Cardiac muscle cell (in vitro differentiated cells and primary cell): ENCODE measurements at regions not wholly inside any gene's neighbourhood (a gene's known extent, or its start where the extent isn't known, plus 50 kb on each side); places are given as distances from the start of the nearest gene placed in this dataset.
A peak's percentile ranks its signal among the peaks of the same experiment; 100 is the strongest.
"Not testable (repeated sequence)": the region's sequence is repeated elsewhere in the genome, so short reads cannot be mapped to it uniquely, and the experiment has no call there.

Source experiments
- DNase-seq, 2 donors: peaks; one replicate each; pipeline versions ENCODE4 v3.0.0 to v3.0.0-alpha.2; 2010 to 2017; ENCODE audit warnings: low read depth in 1 of 2, low spot score in 1 of 2
- H3K27ac ChIP-seq: fragments of 200-600 bp; sonication (generic); 2 replicates; pipeline ENCODE4 v1.5.1; 2016
- H3K27me3 ChIP-seq: fragments of 200-600 bp; sonication (generic); 2 replicates; pipeline ENCODE4 v1.6.0; 2016; ENCODE audit warnings: control low read depth
- H3K36me3 ChIP-seq: fragments of 200-600 bp; sonication (generic); 2 replicates; pipeline ENCODE4 v1.5.1; 2016; ENCODE audit warnings: control low read depth
- H3K4me1 ChIP-seq: fragments of 200-600 bp; sonication (generic); 2 replicates; pipeline ENCODE4 v1.8.1; 2017; ENCODE audit warnings: low read depth, mild to moderate bottlenecking, mixed run types
- H3K4me3 ChIP-seq: fragments of 200-600 bp; sonication (generic); 2 replicates; pipeline ENCODE4 v1.5.1; 2016; ENCODE audit warnings: mild to moderate bottlenecking
- H3K9me3 ChIP-seq: fragments of 200-600 bp; sonication (generic); 2 replicates; pipeline ENCODE4 v1.5.1; 2017; ENCODE audit warnings: low read depth, mild to moderate bottlenecking, control low read depth
- TF ChIP-seq, protein P1 (sequence below): IDR thresholded peaks from 2 replicates; pipeline ENCODE4 v1.5.1; 2012; ENCODE audit warnings: low read depth, mild to moderate bottlenecking, low read length

DNA sequence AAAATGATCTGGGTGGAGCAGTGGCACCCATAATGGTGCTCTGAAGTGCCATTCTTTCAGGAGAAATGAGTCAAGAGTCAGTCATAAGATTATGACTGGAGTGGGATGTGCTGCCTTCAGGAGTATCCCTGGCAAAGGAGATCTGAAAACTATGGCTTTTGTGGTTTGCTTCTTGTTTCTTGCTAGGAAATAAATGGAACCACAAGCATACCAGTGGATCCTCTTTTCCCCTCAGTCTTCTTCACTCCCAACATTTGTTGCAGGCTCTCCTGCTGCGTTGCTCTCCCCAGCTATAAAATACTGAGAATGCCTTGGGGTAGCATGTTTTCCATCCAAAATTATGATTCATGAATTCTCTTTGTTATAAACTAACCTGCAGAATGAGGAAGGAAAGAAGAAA lies 199.1 kb downstream of the NNT start:
- DNase-seq = peak in 1 of 2 donors; percentile 2
- no peaks in the 10 kb centered on the region for H3K9me3 ChIP-seq
- no peak overlapping the region for H3K4me3 ChIP-seq
- H3K4me1 ChIP-seq = no peaks in the 10 kb centered on the region
- H3K27ac ChIP-seq = no peak overlapping the region
- no peaks in the 10 kb centered on the region for H3K36me3 ChIP-seq
- no peaks in the 10 kb centered on the region for H3K27me3 ChIP-seq
- TF ChIP-seq, protein P1, sequence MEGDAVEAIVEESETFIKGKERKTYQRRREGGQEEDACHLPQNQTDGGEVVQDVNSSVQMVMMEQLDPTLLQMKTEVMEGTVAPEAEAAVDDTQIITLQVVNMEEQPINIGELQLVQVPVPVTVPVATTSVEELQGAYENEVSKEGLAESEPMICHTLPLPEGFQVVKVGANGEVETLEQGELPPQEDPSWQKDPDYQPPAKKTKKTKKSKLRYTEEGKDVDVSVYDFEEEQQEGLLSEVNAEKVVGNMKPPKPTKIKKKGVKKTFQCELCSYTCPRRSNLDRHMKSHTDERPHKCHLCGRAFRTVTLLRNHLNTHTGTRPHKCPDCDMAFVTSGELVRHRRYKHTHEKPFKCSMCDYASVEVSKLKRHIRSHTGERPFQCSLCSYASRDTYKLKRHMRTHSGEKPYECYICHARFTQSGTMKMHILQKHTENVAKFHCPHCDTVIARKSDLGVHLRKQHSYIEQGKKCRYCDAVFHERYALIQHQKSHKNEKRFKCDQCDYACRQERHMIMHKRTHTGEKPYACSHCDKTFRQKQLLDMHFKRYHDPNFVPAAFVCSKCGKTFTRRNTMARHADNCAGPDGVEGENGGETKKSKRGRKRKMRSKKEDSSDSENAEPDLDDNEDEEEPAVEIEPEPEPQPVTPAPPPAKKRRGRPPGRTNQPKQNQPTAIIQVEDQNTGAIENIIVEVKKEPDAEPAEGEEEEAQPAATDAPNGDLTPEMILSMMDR = no peak

DNA sequence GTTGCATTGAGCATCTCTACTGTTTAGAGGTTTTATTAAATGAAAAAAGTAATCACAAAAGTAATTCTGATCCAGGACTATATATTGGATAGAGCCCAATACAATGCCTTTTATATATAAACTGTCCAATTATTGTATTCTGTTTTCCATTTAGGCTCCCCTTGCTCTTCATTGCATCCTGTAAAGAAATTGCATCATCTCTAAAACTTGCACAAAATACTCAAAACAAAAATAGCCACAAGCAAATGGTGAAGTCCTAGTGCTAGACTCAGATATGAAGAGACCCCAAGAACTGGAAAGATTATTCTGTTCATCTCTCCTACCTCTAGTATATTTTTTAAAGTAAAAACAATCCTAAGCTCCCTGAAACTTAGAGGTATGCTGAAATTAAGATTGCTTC lies 195.8 kb downstream of the NNT start:
- TF ChIP-seq, protein P1 = no peak
- H3K4me3 ChIP-seq = no peak overlapping the region
- H3K9me3 ChIP-seq = no peaks in the 10 kb centered on the region
- H3K27me3 ChIP-seq = no peaks in the 10 kb centered on the region
- H3K27ac ChIP-seq = no peak overlapping the region
- no peaks in the 10 kb centered on the region for H3K36me3 ChIP-seq
- H3K4me1 ChIP-seq = no peaks in the 10 kb centered on the region
- no peak for DNase-seq

DNA sequence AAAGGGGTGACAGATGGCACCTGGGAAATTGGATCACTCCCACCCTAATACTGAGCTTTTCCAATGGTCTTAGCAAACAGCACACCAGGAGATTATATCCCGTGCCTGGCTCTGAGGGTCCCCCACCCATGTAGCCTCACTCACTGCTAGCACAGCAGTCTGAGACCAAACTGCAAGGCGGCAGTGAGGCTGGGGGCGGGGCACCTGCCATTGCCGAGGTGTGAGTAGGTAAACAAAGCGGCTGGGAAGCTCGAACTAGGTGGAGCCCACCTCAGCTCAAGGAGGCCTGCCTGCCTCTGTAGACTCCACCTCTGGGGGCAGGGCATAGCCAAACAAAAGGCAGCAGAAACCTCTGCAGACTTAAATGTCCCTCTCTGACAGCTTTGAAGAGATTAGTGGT lies 188.9 kb downstream of the NNT start:
- H3K27me3 ChIP-seq, DNase-seq, H3K4me3 ChIP-seq: not testable (repeated sequence)

GRCh38 chr5:43785198-43785597 lies 182.2 kb downstream of the NNT start:
- Histone ChIP-seq H3K4me1 (no peaks in the 10 kb centered on the region), H3K4me3 (no peak overlapping the region), H3K27me3 (no peaks in the 10 kb centered on the region), H3K27ac (no peak overlapping the region), H3K36me3 (no peaks in the 10 kb centered on the region), H3K9me3 (no peaks in the 10 kb centered on the region)
- TF ChIP-seq, protein P1 = no peak
- no peak for DNase-seq

More for the DNA sequence above, 188.9 kb downstream of the NNT start:
- not testable (repeated sequence) for H3K4me1 ChIP-seq, H3K27ac ChIP-seq, H3K9me3 ChIP-seq, H3K36me3 ChIP-seq

- peak in 1 of 2 donors; percentile 26 for DNase-seq
- H3K27ac ChIP-seq = no peak overlapping the region
- no peaks in the 10 kb centered on the region for H3K4me1 ChIP-seq
Measured at GRCh38 chr5:43780586-43780985, 177.6 kb downstream of the NNT start.

GRCh38 chr5:43774881-43775399 lies 172.0 kb downstream of the NNT start:
- Histone ChIP-seq H3K4me1 (peaks cover 6% of the 10 kb centered on the region), H3K36me3 (no peaks in the 10 kb centered on the region), H3K9me3 (no peaks in the 10 kb centered on the region), H3K27ac (no peak overlapping the region), H3K4me3 (no peak overlapping the region), H3K27me3 (no peaks in the 10 kb centered on the region)
- TF ChIP-seq, protein P1 = no peak
- no peak for DNase-seq

More at GRCh38 chr5:43780586-43780985, 177.6 kb downstream of the NNT start:
- H3K4me3 ChIP-seq = no peak overlapping the region
- TF ChIP-seq, protein P1 = no peak
- no peaks in the 10 kb centered on the region for H3K9me3 ChIP-seq
- H3K36me3 ChIP-seq = no peaks in the 10 kb centered on the region
- H3K27me3 ChIP-seq = no peaks in the 10 kb centered on the region
